ENCODE measurements at regions not wholly inside any gene's neighbourhood (a gene's known extent, or its start where the extent isn't known, plus 50 kb on each side); places are given as distances from the start of the nearest gene placed in this dataset.

GRCh38 chr12:126998031-126998430, 1268.9 kb upstream of the TMEM132C start:
- TF ChIP-seq CTCF (IDR thresholded peaks at IDR 0.05; ENCODE audit: low read depth, low read length) (no peak), MAX (IDR thresholded peaks at IDR 0.05; ENCODE audit: low read depth, low read length) (no peak)
